ENCODE measurements at regions not wholly inside any gene's neighbourhood (a gene's known extent, or its start where the extent isn't known, plus 50 kb on each side); places are given as distances from the start of the nearest gene placed in this dataset.

DNA sequence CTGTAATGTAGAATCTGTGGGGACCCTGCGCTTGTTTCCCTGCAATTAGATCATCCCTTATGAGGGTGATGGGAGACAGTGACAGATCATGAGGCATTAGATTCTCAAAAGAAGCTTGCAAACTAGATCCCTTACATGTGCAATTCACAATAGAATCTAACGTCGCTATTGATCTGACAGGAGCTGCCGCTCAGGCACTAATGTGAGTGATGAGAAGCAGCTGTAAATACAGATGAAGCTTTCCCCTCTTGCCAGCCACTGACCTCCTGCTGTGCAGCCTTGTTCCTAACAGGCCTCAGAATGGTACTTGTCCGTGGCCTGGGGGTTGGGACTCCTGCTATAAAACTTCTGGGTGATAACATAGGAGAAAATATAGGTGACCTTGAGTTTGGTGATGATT lies 1076.8 kb downstream of the PDHA2 start:
- no peak for TF ChIP-seq CTCF (IDR thresholded peaks at IDR 0.05)
- TF ChIP-seq TCF7L2 (IDR thresholded peaks at IDR 0.05; ENCODE audit: low read depth, low read length): no peak
- TF ChIP-seq POLR2AphosphoS5 (IDR thresholded peaks at IDR 0.05; ENCODE audit: low read depth, low read length): no peak
- TF ChIP-seq SIN3A (IDR thresholded peaks at IDR 0.05; ENCODE audit: borderline replicate concordance, insufficient read depth, low read depth, low read length): no peak
- no peak for TF ChIP-seq REST (IDR thresholded peaks at IDR 0.05; ENCODE audit: insufficient read depth in 1 of 2, low read depth in 2 of 2, low read length in 1 of 2)

Measured in Panc1 (cell line).